ENCODE measurements at regions not wholly inside any gene's neighbourhood (a gene's known extent, or its start where the extent isn't known, plus 50 kb on each side); places are given as distances from the start of the nearest gene placed in this dataset.

- H3K27ac ChIP-seq: no peak overlapping the region
Measured at GRCh38 chr4:89469516-89469915, 161.9 kb upstream of the GPRIN3 start.

GRCh38 chr4:89468602-89469001, 161.0 kb upstream of the GPRIN3 start:
- Histone ChIP-seq H3K27me3 (ENCODE audit: low read depth) (no peaks in the 10 kb centered on the region), H3K27ac (no peak overlapping the region), H3K9me3 (no peaks in the 10 kb centered on the region), H3K4me1 (no peaks in the 10 kb centered on the region), H3K4me3 (no peak overlapping the region), H3K36me3 (no peaks in the 10 kb centered on the region)
- ATAC-seq (no peak), DNase-seq (no peak)
- no peak for TF ChIP-seq CTCF (IDR thresholded peaks at IDR 0.05)
- intact Hi-C loops (cut with DNase I): no loop called here

More at GRCh38 chr4:89469516-89469915, 161.9 kb upstream of the GPRIN3 start:
- H3K9me3 ChIP-seq: no peaks in the 10 kb centered on the region
- no peak overlapping the region for H3K4me3 ChIP-seq
- ATAC-seq (peak in 1 of 2 donors; percentile 15), DNase-seq (no peak)
- no peaks in the 10 kb centered on the region for H3K27me3 ChIP-seq (ENCODE audit: low read depth)
- TF ChIP-seq CTCF (IDR thresholded peaks at IDR 0.05): no peak
- H3K4me1 ChIP-seq: no peaks in the 10 kb centered on the region
- no peaks in the 10 kb centered on the region for H3K36me3 ChIP-seq
- intact Hi-C loops (cut with DNase I): no loop called here

GRCh38 chr4:89463341-89463740, 155.7 kb upstream of the GPRIN3 start:
- no peak for TF ChIP-seq CTCF (IDR thresholded peaks at IDR 0.05)
- no peak for ATAC-seq
- no peak for DNase-seq
- intact Hi-C loops (cut with DNase I): no loop called here
- no peak overlapping the region for H3K4me3 ChIP-seq
- no peaks in the 10 kb centered on the region for H3K9me3 ChIP-seq
- no peaks in the 10 kb centered on the region for H3K27me3 ChIP-seq (ENCODE audit: low read depth)
- H3K4me1 ChIP-seq: no peaks in the 10 kb centered on the region
- no peaks in the 10 kb centered on the region for H3K36me3 ChIP-seq
- H3K27ac ChIP-seq: no peak overlapping the region

- H3K27ac ChIP-seq: no peak overlapping the region
- no peak for ATAC-seq
- no peaks in the 10 kb centered on the region for H3K36me3 ChIP-seq
- H3K9me3 ChIP-seq: peaks cover 22% of the 10 kb centered on the region
- no peak for DNase-seq
- H3K4me1 ChIP-seq: no peaks in the 10 kb centered on the region
- no peak for TF ChIP-seq CTCF (IDR thresholded peaks at IDR 0.05)
- intact Hi-C loops (cut with DNase I): no loop called here
- H3K4me3 ChIP-seq: no peak overlapping the region
- no peaks in the 10 kb centered on the region for H3K27me3 ChIP-seq (ENCODE audit: low read depth)
Measured at GRCh38 chr4:89447543-89447942, 139.9 kb upstream of the GPRIN3 start.

GRCh38 chr4:89446193-89446592, 138.6 kb upstream of the GPRIN3 start:
- ATAC-seq (no peak), DNase-seq (no peak)
- H3K4me3 ChIP-seq: no peak overlapping the region
- H3K27ac ChIP-seq: no peak overlapping the region
- no peak for TF ChIP-seq CTCF (IDR thresholded peaks at IDR 0.05)
- no peaks in the 10 kb centered on the region for H3K36me3 ChIP-seq
- peaks cover 22% of the 10 kb centered on the region for H3K9me3 ChIP-seq
- intact Hi-C loops (cut with DNase I): no loop called here
- H3K27me3 ChIP-seq (ENCODE audit: low read depth): no peaks in the 10 kb centered on the region
- no peaks in the 10 kb centered on the region for H3K4me1 ChIP-seq

DNA sequence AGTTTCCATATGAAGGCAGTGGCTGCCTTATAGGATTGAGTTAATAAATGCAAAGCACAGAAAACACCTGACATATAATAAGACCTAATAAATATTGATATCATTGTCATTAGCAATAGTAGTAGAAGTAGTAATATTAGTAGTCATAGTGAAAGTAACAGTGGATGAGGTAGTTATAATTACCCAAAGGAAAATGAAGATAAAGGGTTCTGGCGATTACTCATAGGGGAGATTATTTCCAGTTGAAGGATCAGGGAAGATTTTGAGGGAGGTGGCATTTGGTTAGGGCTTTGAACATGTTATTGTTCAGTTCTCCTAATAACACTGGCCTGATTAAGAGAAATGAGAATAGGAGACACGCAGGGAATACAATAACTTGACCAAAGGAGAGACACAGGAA, 131.9 kb upstream of the GPRIN3 start:
- no peaks in the 10 kb centered on the region for H3K4me1 ChIP-seq
- no peaks in the 10 kb centered on the region for H3K36me3 ChIP-seq
- H3K27me3 ChIP-seq (ENCODE audit: low read depth): no peaks in the 10 kb centered on the region
- no peak overlapping the region for H3K4me3 ChIP-seq
- intact Hi-C loops (cut with DNase I): loop anchor here (10.0 kb wide), 1 partner anchor 215 kb away; no protein-coding TSS in a partner anchor
- no peak for TF ChIP-seq CTCF (IDR thresholded peaks at IDR 0.05)
- no peak overlapping the region for H3K27ac ChIP-seq
- no peak for DNase-seq
- ATAC-seq: no peak
- no peaks in the 10 kb centered on the region for H3K9me3 ChIP-seq
